Suprapubic skin (tissue), 4 donors: ENCODE measurements at regions not wholly inside any gene's neighbourhood (a gene's known extent, or its start where the extent isn't known, plus 50 kb on each side); places are given as distances from the start of the nearest gene placed in this dataset.

ENCODE experiments used
- EP300 ChIP-seq: sonication (generic); formaldehyde crosslinking; IDR thresholded peaks from one replicate; pipeline ENCODE4 v1.6.1; 2017; ENCODE audit warnings: antibody characterized with exemption
- POLR2A ChIP-seq, 2 donors: fragments of 450-650 bp; IDR thresholded peaks; one replicate each; pipeline ENCODE4 v1.6.1; 2017; ENCODE audit warnings: antibody characterized with exemption in 2 of 2, mild to moderate bottlenecking in 2 of 2, moderate library complexity in 2 of 2
- POLR2AphosphoS5 ChIP-seq, 3 donors: sonication (generic); formaldehyde crosslinking; IDR thresholded peaks; one replicate each; pipeline ENCODE4 v1.6.1; 2017; ENCODE audit warnings: antibody characterized with exemption in 3 of 3

DNA sequence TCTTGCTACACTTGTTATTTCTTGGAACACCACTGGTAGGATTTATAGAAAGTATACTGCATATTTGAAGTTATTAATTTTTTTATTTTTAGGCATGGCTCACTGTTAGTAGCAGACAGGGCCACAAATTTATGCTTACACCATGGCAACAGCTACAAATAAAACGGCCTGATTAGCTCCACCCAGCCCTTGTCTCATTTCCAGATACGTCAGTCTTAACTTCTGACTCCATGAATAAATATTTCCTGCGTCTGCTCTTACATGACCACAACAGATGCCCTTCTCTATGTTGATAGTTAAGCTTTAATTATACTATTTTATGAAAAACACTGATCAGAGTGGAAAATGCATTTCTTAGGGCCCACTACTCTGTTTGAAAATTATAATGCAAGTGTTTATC is 62.3 kb upstream of the CPOX start:
- TF ChIP-seq POLR2A (IDR thresholded peaks at IDR 0.05) (no peak), EP300 (no peak), POLR2AphosphoS5 (IDR thresholded peaks at IDR 0.05) (no peak)
